GM18909 (cell line): ENCODE measurements at regions not wholly inside any gene's neighbourhood (a gene's known extent, or its start where the extent isn't known, plus 50 kb on each side); places are given as distances from the start of the nearest gene placed in this dataset.

Experiments
- ATAC-seq: cut with Tn5 transposase; IDR thresholded peaks from one replicate; pipeline ENCODE4 v1.9.1; 2021; ENCODE audit warnings: mild to moderate bottlenecking; ENCODE audit not compliant: unreplicated experiment, poor library complexity

DNA sequence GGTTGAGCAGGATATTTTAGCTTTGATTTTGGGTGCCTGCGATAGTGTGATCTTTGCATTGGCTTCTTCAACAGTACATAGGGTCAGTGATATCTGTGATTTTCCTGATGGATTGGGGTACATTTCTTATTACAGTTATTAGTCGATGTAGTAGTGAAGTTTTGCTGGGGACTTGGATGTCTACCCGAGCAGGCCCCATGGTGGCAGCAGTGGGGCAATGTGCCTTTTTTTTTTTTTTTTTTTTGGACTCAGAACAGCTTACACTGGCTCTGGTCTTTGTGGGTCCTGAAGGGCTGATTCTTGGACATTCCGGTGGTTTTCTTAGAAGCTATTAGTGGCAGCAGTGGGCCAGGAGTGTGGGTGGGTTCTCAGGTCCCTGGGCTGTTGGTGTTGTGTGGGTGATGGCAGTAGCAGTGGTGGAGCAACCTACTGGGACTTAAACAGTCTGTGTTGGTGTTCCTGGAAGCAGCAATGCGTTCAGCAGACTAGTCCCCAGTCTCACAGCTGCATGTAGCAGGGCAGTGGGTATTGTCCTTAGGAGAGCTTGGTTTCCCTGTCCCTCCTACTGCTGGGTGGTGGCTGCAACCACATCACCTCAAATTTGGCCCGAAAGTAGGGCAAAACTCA lies 53.7 kb upstream of the SLC4A10 start:
- ATAC-seq: peak; percentile 42

- peak; percentile 41 for ATAC-seq
Observed at GRCh38 chr2:161571051-161571429, 53.2 kb upstream of the SLC4A10 start.
